Esophagus (tissue), 2 donors: ENCODE measurements at regions not wholly inside any gene's neighbourhood (a gene's known extent, or its start where the extent isn't known, plus 50 kb on each side); places are given as distances from the start of the nearest gene placed in this dataset.
"Not testable (repeated sequence)": the region's sequence is repeated elsewhere in the genome, so short reads cannot be mapped to it uniquely, and the experiment has no call there.

Experiments used
- H3K27ac ChIP-seq, 2 donors: one replicate each; pipeline ENCODE4 v1.5.1; 2013; ENCODE audit warnings: low read depth in 2 of 2, mild to moderate bottlenecking in 2 of 2, inconsistent platforms in 1 of 2, low read length in 1 of 2, moderate library complexity in 1 of 2
- H3K27me3 ChIP-seq, 2 donors: one replicate each; pipeline ENCODE4 v1.6.1; 2013; ENCODE audit warnings: low read length in 2 of 2, control low read depth in 1 of 2, mild to moderate bottlenecking in 1 of 2; ENCODE audit not compliant: insufficient read depth in 2 of 2, control insufficient read depth in 1 of 2
- H3K36me3 ChIP-seq, 2 donors: one replicate each; pipeline ENCODE4 v1.6.1; 2013; ENCODE audit warnings: low read length in 1 of 2; ENCODE audit not compliant: control insufficient read depth in 2 of 2, insufficient read depth in 2 of 2
- H3K4me1 ChIP-seq, 2 donors: one replicate each; pipeline ENCODE4 v1.6.1; 2013; ENCODE audit warnings: low read length in 1 of 2; ENCODE audit not compliant: control insufficient read depth in 2 of 2, insufficient read depth in 2 of 2
- H3K4me3 ChIP-seq, 2 donors: one replicate each; pipeline ENCODE4 v1.5.1; 2013; ENCODE audit warnings: low read length in 2 of 2, mild to moderate bottlenecking in 2 of 2, low read depth in 1 of 2, moderate library complexity in 1 of 2
- H3K9me3 ChIP-seq, 2 donors: one replicate each; pipeline ENCODE4 v1.6.1; 2013; ENCODE audit warnings: mild to moderate bottlenecking in 2 of 2, low read depth in 1 of 2, low read length in 1 of 2, moderate library complexity in 1 of 2; ENCODE audit not compliant: control insufficient read depth in 2 of 2, insufficient read depth in 1 of 2
- WGBS, 2 donors: extraction: QIAGEN DNeasy Blood & Tissue Kit; methylation state at CpG; one replicate each; pipeline ENCODE4 v1.1.7; 2013; 5-methylcytosine and 5-hydroxymethylcytosine counted together
- donor health status: healthy with polysubstance abuse.
- donor health status: Bipolar disorder and iron deficiency.

- H3K27me3 ChIP-seq, result no peaks in the 10 kb centered on the region
- 83 to 89% methylated on average over 11 of the region's 11 CpGs for WGBS, 2 donors
- H3K9me3 ChIP-seq, result peaks cover 0 to 2% of the 10 kb centered on the region in 2 donors
- H3K4me1 ChIP-seq, result no peaks in the 10 kb centered on the region
- no peak overlapping the region for H3K4me3 ChIP-seq
- no peak overlapping the region for H3K27ac ChIP-seq
- no peaks in the 10 kb centered on the region for H3K36me3 ChIP-seq
These were observed 531.2 kb downstream of the KIF2B start for GRCh38 chr17:54353789-54354525.

- not testable (repeated sequence) for H3K27me3 ChIP-seq, H3K27ac ChIP-seq, H3K36me3 ChIP-seq, H3K4me1 ChIP-seq, H3K4me3 ChIP-seq, H3K9me3 ChIP-seq
- 79 to 81% methylated on average over 4 of the region's 4 CpGs for WGBS, 2 donors
These were observed 538.3 kb downstream of the KIF2B start for GRCh38 chr17:54361073-54361472.

GRCh38 chr17:54368906-54369305 is 531.7 kb upstream of the TOM1L1 start:
- no peak overlapping the region for H3K4me3 ChIP-seq
- H3K36me3 ChIP-seq, result no peaks in the 10 kb centered on the region
- H3K4me1 ChIP-seq, result no peaks in the 10 kb centered on the region
- H3K27me3 ChIP-seq, result no peaks in the 10 kb centered on the region
- H3K9me3 ChIP-seq, result peaks cover 0 to 4% of the 10 kb centered on the region in 2 donors
- no peak overlapping the region for H3K27ac ChIP-seq

- Histone ChIP-seq H3K27me3 (no peaks in the 10 kb centered on the region), H3K4me1 (no peaks in the 10 kb centered on the region), H3K9me3 (peaks cover 0 to 4% of the 10 kb centered on the region in 2 donors), H3K27ac (no peak overlapping the region), H3K36me3 (no peaks in the 10 kb centered on the region), H3K4me3 (no peak overlapping the region)
- WGBS, 2 donors, result 56 to 67% methylated on average over 2 of the region's 2 CpGs
These were observed 528.4 kb upstream of the TOM1L1 start for GRCh38 chr17:54372069-54372749.

- H3K36me3 ChIP-seq, result no peaks in the 10 kb centered on the region
- no peaks in the 10 kb centered on the region for H3K4me1 ChIP-seq
- H3K27me3 ChIP-seq, result no peaks in the 10 kb centered on the region
- 12 to 49% methylated on average over 1 of the region's 1 CpG for WGBS, 2 donors
- H3K9me3 ChIP-seq, result peaks cover 0 to 4% of the 10 kb centered on the region in 2 donors
- no peak overlapping the region for H3K4me3 ChIP-seq
- H3K27ac ChIP-seq, result no peak overlapping the region
These were observed 526.7 kb upstream of the TOM1L1 start for GRCh38 chr17:54373970-54374369.

- not testable (repeated sequence) for H3K4me3 ChIP-seq, H3K9me3 ChIP-seq, H3K4me1 ChIP-seq, H3K27ac ChIP-seq, H3K36me3 ChIP-seq, H3K27me3 ChIP-seq
- 92 to 94% methylated on average over 6 of the region's 6 CpGs for WGBS, 2 donors
These were observed 524.2 kb upstream of the TOM1L1 start for GRCh38 chr17:54376409-54376808.

GRCh38 chr17:54381482-54381881 is 519.2 kb upstream of the TOM1L1 start:
- 97% methylated on average over 3 of the region's 3 CpGs for whole genome bisulfite sequencing, 2 donors
- no peaks in the 10 kb centered on the region for H3K27me3 ChIP-seq

GRCh38 chr17:54404259-54404658 is 496.4 kb upstream of the TOM1L1 start:
- Histone ChIP-seq H3K4me3 (no peak overlapping the region), H3K36me3 (no peaks in the 10 kb centered on the region), H3K4me1 (no peaks in the 10 kb centered on the region), H3K9me3 (no peaks in the 10 kb centered on the region), H3K27me3 (no peaks in the 10 kb centered on the region), H3K27ac (no peak overlapping the region)
- 34 to 55% methylated on average over 1 of the region's 1 CpG for WGBS, 2 donors

More at GRCh38 chr17:54381482-54381881, 519.2 kb upstream of the TOM1L1 start:
- Histone ChIP-seq H3K36me3 (no peaks in the 10 kb centered on the region), H3K4me1 (no peaks in the 10 kb centered on the region), H3K27ac (no peak overlapping the region), H3K4me3 (no peak overlapping the region), H3K9me3 (no peaks in the 10 kb centered on the region)

- no peaks in the 10 kb centered on the region for H3K9me3 ChIP-seq
- H3K36me3 ChIP-seq, result no peaks in the 10 kb centered on the region
- H3K27me3 ChIP-seq, result no peaks in the 10 kb centered on the region
- 82 to 90% methylated on average over 2 of the region's 2 CpGs for WGBS, 2 donors
- no peak overlapping the region for H3K4me3 ChIP-seq
- H3K27ac ChIP-seq, result no peak overlapping the region
- H3K4me1 ChIP-seq, result no peaks in the 10 kb centered on the region
These were observed 494.8 kb upstream of the TOM1L1 start for GRCh38 chr17:54405826-54406225.

- no peaks in the 10 kb centered on the region for H3K4me1 ChIP-seq
- H3K27ac ChIP-seq, result no peak overlapping the region
- H3K36me3 ChIP-seq, result no peaks in the 10 kb centered on the region
- no peaks in the 10 kb centered on the region for H3K27me3 ChIP-seq
- WGBS, 2 donors, result 43 to 44% methylated on average over 1 of the region's 1 CpG
- no peak overlapping the region for H3K4me3 ChIP-seq
- H3K9me3 ChIP-seq, result no peaks in the 10 kb centered on the region
These were observed 491.9 kb upstream of the TOM1L1 start for GRCh38 chr17:54408731-54409130.
